HG03045 (cell line): ENCODE measurements at regions not wholly inside any gene's neighbourhood (a gene's known extent, or its start where the extent isn't known, plus 50 kb on each side); places are given as distances from the start of the nearest gene placed in this dataset.

Experiments used
- ATAC-seq: cut with Tn5 transposase; IDR thresholded peaks from one replicate; pipeline ENCODE4 v1.9.1; 2021; ENCODE audit warnings: mild to moderate bottlenecking, moderate library complexity; ENCODE audit not compliant: unreplicated experiment

- peak; percentile 52 for ATAC-seq
These were observed 50.1 kb upstream of the ZNF608 start for GRCh38 chr5:124796495-124796894.

- ATAC-seq, result no peak
These were observed 51.2 kb upstream of the ZNF608 start for GRCh38 chr5:124797665-124798087.

GRCh38 chr5:124798890-124799289, 52.5 kb upstream of the ZNF608 start:
- no peak for ATAC-seq

GRCh38 chr5:124801551-124801950, 55.1 kb upstream of the ZNF608 start:
- ATAC-seq, result no peak

- ATAC-seq, result no peak
These were observed 57.3 kb upstream of the ZNF608 start for GRCh38 chr5:124803617-124804323.

GRCh38 chr5:124806026-124806372, 59.6 kb upstream of the ZNF608 start:
- ATAC-seq, result no peak

GRCh38 chr5:124806373-124807077, 60.1 kb upstream of the ZNF608 start:
- no peak for ATAC-seq

GRCh38 chr5:124808842-124809268, 62.4 kb upstream of the ZNF608 start:
- no peak for ATAC-seq

GRCh38 chr5:124810396-124811006, 64.1 kb upstream of the ZNF608 start:
- no peak for ATAC-seq

- ATAC-seq, result no peak
These were observed 66.4 kb upstream of the ZNF608 start for GRCh38 chr5:124812771-124813358.

GRCh38 chr5:124816381-124816780, 69.9 kb upstream of the ZNF608 start:
- no peak for ATAC-seq

- ATAC-seq, result no peak
These were observed 72.8 kb upstream of the ZNF608 start for GRCh38 chr5:124819201-124819600.

GRCh38 chr5:124822647-124823046, 76.2 kb upstream of the ZNF608 start:
- ATAC-seq, result no peak

- no peak for ATAC-seq
These were observed 76.9 kb upstream of the ZNF608 start for GRCh38 chr5:124823380-124823779.

GRCh38 chr5:124824637-124825158, 78.3 kb upstream of the ZNF608 start:
- ATAC-seq, result no peak

GRCh38 chr5:124825250-124825982, 79.0 kb upstream of the ZNF608 start:
- peak; percentile 65 for ATAC-seq

- ATAC-seq, result no peak
These were observed 79.5 kb upstream of the ZNF608 start for GRCh38 chr5:124825983-124826337.

- ATAC-seq, result no peak
These were observed 82.3 kb upstream of the ZNF608 start for GRCh38 chr5:124828731-124829234.

GRCh38 chr5:124831687-124832240, 85.3 kb upstream of the ZNF608 start:
- ATAC-seq, result no peak

- no peak for ATAC-seq
These were observed 86.1 kb upstream of the ZNF608 start for GRCh38 chr5:124832510-124832909.
